ENCODE measurements at regions not wholly inside any gene's neighbourhood (a gene's known extent, or its start where the extent isn't known, plus 50 kb on each side); places are given as distances from the start of the nearest gene placed in this dataset.
"Not testable (repeated sequence)": the region's sequence is repeated elsewhere in the genome, so short reads cannot be mapped to it uniquely, and the experiment has no call there.

GRCh38 chr3:153448151-153448829 is 286.3 kb downstream of the RAP2B start:
- DNase-seq = no peak

GRCh38 chr3:153456833-153457545 is 295.0 kb downstream of the RAP2B start:
- DNase-seq = no peak

- no peak for DNase-seq
Measured at GRCh38 chr3:153458881-153459280, 296.9 kb downstream of the RAP2B start.

- no peak for DNase-seq
Measured at GRCh38 chr3:153462545-153462944, 300.5 kb downstream of the RAP2B start.

- no peak for DNase-seq
Measured at GRCh38 chr3:153463895-153464294, 301.9 kb downstream of the RAP2B start.

GRCh38 chr3:153469162-153469561 is 307.1 kb downstream of the RAP2B start:
- no peak for DNase-seq

- no peak for DNase-seq
Measured at GRCh38 chr3:153484842-153485241, 322.8 kb downstream of the RAP2B start.

- DNase-seq = no peak
Measured at GRCh38 chr3:153495422-153495821, 333.4 kb downstream of the RAP2B start.

- no peak for DNase-seq
Measured at GRCh38 chr3:153502682-153503081, 340.7 kb downstream of the RAP2B start.

- no peak for DNase-seq
Measured at GRCh38 chr3:153503873-153504272, 341.8 kb downstream of the RAP2B start.

GRCh38 chr3:153506205-153506604 is 344.2 kb downstream of the RAP2B start:
- DNase-seq = not testable (repeated sequence)

GRCh38 chr3:153506686-153507085 is 344.7 kb downstream of the RAP2B start:
- DNase-seq = not testable (repeated sequence)

- no peak for DNase-seq
Measured at GRCh38 chr3:153513236-153513635, 351.2 kb downstream of the RAP2B start.

GRCh38 chr3:153528473-153528872 is 366.4 kb downstream of the RAP2B start:
- DNase-seq = no peak

GRCh38 chr3:153539263-153539662 is 377.2 kb downstream of the RAP2B start:
- DNase-seq = no peak

GRCh38 chr3:153545471-153545870 is 383.4 kb downstream of the RAP2B start:
- DNase-seq = no peak

GRCh38 chr3:153547970-153548369 is 385.9 kb downstream of the RAP2B start:
- DNase-seq = no peak

GRCh38 chr3:153549686-153550085 is 387.7 kb downstream of the RAP2B start:
- not testable (repeated sequence) for DNase-seq

- DNase-seq = no peak
Measured at GRCh38 chr3:153551536-153552285, 389.7 kb downstream of the RAP2B start.

GRCh38 chr3:153552887-153553604 is 391.0 kb downstream of the RAP2B start:
- DNase-seq = no peak

GRCh38 chr3:153553605-153553945 is 391.5 kb downstream of the RAP2B start:
- no peak for DNase-seq

GRCh38 chr3:153555919-153556318 is 393.9 kb downstream of the RAP2B start:
- DNase-seq = no peak

GRCh38 chr3:153559366-153559765 is 397.3 kb downstream of the RAP2B start:
- not testable (repeated sequence) for DNase-seq

Measured in kidney glomerular epithelial cell (primary cell).